ENCODE measurements at regions not wholly inside any gene's neighbourhood (a gene's known extent, or its start where the extent isn't known, plus 50 kb on each side); places are given as distances from the start of the nearest gene placed in this dataset.

- H3K4me2 ChIP-seq (ENCODE audit: low read length), result no peak overlapping the region
- H3K4me3 ChIP-seq (replicated peaks in 1 of 2; ENCODE audit: low read depth in 1 of 2, low read length in 2 of 2), result no peak overlapping the region
- H3K4me1 ChIP-seq (ENCODE audit: control insufficient read depth in 1 of 2, insufficient read depth in 2 of 2, low read length in 2 of 2), result no peaks in the 10 kb centered on the region
- H3K36me3 ChIP-seq (ENCODE audit: control insufficient read depth in 1 of 2, insufficient read depth in 2 of 2, low read length in 2 of 2), result no peaks in the 10 kb centered on the region
- ATAC-seq (no peak), DNase-seq (ENCODE audit: low read depth, low spot score) (no peak)
- no peak overlapping the region for H2AFZ ChIP-seq (ENCODE audit: low read depth, low read length, poor library complexity, severe bottlenecking)
- H3K27ac ChIP-seq (ENCODE audit: low read depth, low read length), result no peak overlapping the region
- ChIA-PET RAD21 (ENCODE audit: low non-redundant PET in 1 of 2, low total read pairs in 2 of 2, uncharacterized antibody in 2 of 2, unreplicated experiment in 2 of 2) (no interaction called here), CTCF (no interaction called here), POLR2A (no interaction called here)
- intact Hi-C loops (cut with micrococcal nuclease), result no loop called here
- no TSS peak for BruUV-seq (replicated peaks)
- TF ChIP-seq TCF7L2 (IDR thresholded peaks at IDR 0.05; ENCODE audit: borderline replicate concordance, extremely low read depth, insufficient read depth, insufficient read length) (no peak), YY1 (IDR thresholded peaks at IDR 0.05; ENCODE audit: extremely low read depth, insufficient replicate concordance, low read depth, low read length) (no peak), RAD21 (IDR thresholded peaks at IDR 0.05; ENCODE audit: low read depth) (no peak), CBX3 (IDR thresholded peaks at IDR 0.05; ENCODE audit: low read depth) (no peak), ELF1 (IDR thresholded peaks at IDR 0.05; ENCODE audit: borderline replicate concordance, low read depth) (no peak)
- TF ChIP-seq, protein P1, sequence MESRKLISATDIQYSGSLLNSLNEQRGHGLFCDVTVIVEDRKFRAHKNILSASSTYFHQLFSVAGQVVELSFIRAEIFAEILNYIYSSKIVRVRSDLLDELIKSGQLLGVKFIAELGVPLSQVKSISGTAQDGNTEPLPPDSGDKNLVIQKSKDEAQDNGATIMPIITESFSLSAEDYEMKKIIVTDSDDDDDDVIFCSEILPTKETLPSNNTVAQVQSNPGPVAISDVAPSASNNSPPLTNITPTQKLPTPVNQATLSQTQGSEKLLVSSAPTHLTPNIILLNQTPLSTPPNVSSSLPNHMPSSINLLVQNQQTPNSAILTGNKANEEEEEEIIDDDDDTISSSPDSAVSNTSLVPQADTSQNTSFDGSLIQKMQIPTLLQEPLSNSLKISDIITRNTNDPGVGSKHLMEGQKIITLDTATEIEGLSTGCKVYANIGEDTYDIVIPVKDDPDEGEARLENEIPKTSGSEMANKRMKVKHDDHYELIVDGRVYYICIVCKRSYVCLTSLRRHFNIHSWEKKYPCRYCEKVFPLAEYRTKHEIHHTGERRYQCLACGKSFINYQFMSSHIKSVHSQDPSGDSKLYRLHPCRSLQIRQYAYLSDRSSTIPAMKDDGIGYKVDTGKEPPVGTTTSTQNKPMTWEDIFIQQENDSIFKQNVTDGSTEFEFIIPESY (IDR thresholded peaks at IDR 0.05; ENCODE audit: extremely low read depth, insufficient replicate concordance, low read length), result no peak
- TF ChIP-seq, protein P2, sequence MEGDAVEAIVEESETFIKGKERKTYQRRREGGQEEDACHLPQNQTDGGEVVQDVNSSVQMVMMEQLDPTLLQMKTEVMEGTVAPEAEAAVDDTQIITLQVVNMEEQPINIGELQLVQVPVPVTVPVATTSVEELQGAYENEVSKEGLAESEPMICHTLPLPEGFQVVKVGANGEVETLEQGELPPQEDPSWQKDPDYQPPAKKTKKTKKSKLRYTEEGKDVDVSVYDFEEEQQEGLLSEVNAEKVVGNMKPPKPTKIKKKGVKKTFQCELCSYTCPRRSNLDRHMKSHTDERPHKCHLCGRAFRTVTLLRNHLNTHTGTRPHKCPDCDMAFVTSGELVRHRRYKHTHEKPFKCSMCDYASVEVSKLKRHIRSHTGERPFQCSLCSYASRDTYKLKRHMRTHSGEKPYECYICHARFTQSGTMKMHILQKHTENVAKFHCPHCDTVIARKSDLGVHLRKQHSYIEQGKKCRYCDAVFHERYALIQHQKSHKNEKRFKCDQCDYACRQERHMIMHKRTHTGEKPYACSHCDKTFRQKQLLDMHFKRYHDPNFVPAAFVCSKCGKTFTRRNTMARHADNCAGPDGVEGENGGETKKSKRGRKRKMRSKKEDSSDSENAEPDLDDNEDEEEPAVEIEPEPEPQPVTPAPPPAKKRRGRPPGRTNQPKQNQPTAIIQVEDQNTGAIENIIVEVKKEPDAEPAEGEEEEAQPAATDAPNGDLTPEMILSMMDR (IDR thresholded peaks at IDR 0.05 in 2 of 3, conservative IDR thresholded peaks at IDR 0.05 in 1 of 3; ENCODE audit: borderline replicate concordance in 1 of 3, insufficient read depth in 1 of 3, low read depth in 2 of 3, low read length in 2 of 3), result no peak
- H3K9me3 ChIP-seq (ENCODE audit: control insufficient read depth in 1 of 2, insufficient read depth in 1 of 2, low read depth in 1 of 2, low read length in 2 of 2), result no peaks in the 10 kb centered on the region
- H4K20me1 ChIP-seq (ENCODE audit: insufficient read depth), result no peaks in the 10 kb centered on the region
- no peak overlapping the region for H3K9ac ChIP-seq (ENCODE audit: low read length)
- no peaks in the 10 kb centered on the region for H3K9me2 ChIP-seq (ENCODE audit: insufficient read depth)
- no peaks in the 10 kb centered on the region for H3K27me3 ChIP-seq (ENCODE audit: insufficient read depth, low read length)
- H3K79me2 ChIP-seq (ENCODE audit: insufficient read depth, low read length), result no peaks in the 10 kb centered on the region
These were observed 162.4 kb downstream of the GATA3 start for GRCh38 chr10:8216893-8217292.

Data from HCT116 (cell line).